Right lobe of liver (tissue), 4 donors: ENCODE measurements at regions not wholly inside any gene's neighbourhood (a gene's known extent, or its start where the extent isn't known, plus 50 kb on each side); places are given as distances from the start of the nearest gene placed in this dataset.

Experiments
- POLR2A ChIP-seq: fragments of 450-650 bp; IDR thresholded peaks from one replicate; pipeline ENCODE4 v1.6.1; 2017; ENCODE audit warnings: antibody characterized with exemption, mild to moderate bottlenecking
- TF ChIP-seq, protein P1 (sequence below), 4 donors: fragments of 200-600 bp in 3 of 4; fragments of 450-650 bp in 1 of 4; IDR thresholded peaks; one replicate each; pipeline versions ENCODE4 v1.5.1 to v1.8.0; 2016 to 2022; ENCODE audit warnings: antibody characterized with exemption in 4 of 4, mild to moderate bottlenecking in 2 of 4
- donor health status: DM: no; HTN: no; CAD: no.
- donor health status: DM: no; HTN: no; CAD: no.
- donor health status: DM: no; HTN: yes; CAD: no.

DNA sequence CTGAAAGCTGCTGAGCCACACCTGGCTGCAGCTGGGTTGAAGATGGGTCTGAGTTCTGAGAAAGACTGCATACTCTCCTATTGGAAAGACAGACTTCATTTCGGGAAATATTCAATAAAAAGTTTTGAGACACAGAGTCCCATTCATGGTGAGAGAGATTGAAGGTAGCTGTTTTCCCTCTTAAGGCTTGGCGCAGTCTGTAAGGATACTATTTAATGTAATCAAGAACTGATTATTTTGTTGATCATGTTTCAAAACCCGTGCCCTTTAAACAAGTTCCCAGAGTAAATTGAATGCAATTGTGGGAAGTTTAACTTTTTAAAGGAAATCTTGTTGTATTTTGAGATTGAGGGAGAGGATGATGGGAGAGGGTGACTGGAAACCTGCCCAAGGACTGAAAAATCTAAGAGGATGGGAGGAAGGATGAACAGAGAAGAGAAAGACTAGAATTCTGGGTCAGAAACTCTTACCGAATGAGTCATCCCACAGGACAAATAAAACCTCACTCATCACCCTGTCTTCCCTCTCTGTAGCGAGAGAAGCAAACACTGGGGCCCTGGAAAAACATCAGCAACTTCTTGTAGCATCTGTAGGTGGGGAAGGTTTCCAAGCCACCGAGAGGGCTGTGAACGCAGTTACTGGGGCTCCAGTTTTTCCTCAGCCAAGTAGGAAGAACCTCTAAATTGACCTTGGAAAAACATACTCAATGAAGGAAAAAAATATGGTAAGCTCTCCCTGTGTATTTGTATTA lies 193.2 kb upstream of the TPRG1 start:
- TF ChIP-seq, protein P1, sequence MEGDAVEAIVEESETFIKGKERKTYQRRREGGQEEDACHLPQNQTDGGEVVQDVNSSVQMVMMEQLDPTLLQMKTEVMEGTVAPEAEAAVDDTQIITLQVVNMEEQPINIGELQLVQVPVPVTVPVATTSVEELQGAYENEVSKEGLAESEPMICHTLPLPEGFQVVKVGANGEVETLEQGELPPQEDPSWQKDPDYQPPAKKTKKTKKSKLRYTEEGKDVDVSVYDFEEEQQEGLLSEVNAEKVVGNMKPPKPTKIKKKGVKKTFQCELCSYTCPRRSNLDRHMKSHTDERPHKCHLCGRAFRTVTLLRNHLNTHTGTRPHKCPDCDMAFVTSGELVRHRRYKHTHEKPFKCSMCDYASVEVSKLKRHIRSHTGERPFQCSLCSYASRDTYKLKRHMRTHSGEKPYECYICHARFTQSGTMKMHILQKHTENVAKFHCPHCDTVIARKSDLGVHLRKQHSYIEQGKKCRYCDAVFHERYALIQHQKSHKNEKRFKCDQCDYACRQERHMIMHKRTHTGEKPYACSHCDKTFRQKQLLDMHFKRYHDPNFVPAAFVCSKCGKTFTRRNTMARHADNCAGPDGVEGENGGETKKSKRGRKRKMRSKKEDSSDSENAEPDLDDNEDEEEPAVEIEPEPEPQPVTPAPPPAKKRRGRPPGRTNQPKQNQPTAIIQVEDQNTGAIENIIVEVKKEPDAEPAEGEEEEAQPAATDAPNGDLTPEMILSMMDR (IDR thresholded peaks at IDR 0.05), result no peak
- TF ChIP-seq POLR2A, result no peak
